ENCODE measurements at regions not wholly inside any gene's neighbourhood (a gene's known extent, or its start where the extent isn't known, plus 50 kb on each side); places are given as distances from the start of the nearest gene placed in this dataset.

- DNase-seq (ENCODE audit: low read depth), result no peak
- FAIRE-seq, result no peak
- no peak overlapping the region for H3K4me3 ChIP-seq (ENCODE audit: low read depth, low read length)
- no peaks in the 10 kb centered on the region for H3K27me3 ChIP-seq (ENCODE audit: control insufficient read depth, insufficient read depth, low read length)
- no peak for TF ChIP-seq CTCF (IDR thresholded peaks at IDR 0.05; ENCODE audit: insufficient read depth, low read length, severe bottlenecking)
- no peaks in the 10 kb centered on the region for H3K36me3 ChIP-seq (ENCODE audit: control insufficient read depth, insufficient read depth, low read length)
Measured at GRCh38 chr17:34859652-34860051, 101.6 kb downstream of the CCT6B start.

- no peak for TF ChIP-seq CTCF (IDR thresholded peaks at IDR 0.05; ENCODE audit: insufficient read depth, low read length, severe bottlenecking)
- Histone ChIP-seq H3K27me3 (ENCODE audit: control insufficient read depth, insufficient read depth, low read length) (no peaks in the 10 kb centered on the region), H3K36me3 (ENCODE audit: control insufficient read depth, insufficient read depth, low read length) (no peaks in the 10 kb centered on the region), H3K4me3 (ENCODE audit: low read depth, low read length) (no peak overlapping the region)
- no peak for DNase-seq (ENCODE audit: low read depth)
- no peak for FAIRE-seq
Measured at GRCh38 chr17:34858591-34859565, 102.4 kb downstream of the CCT6B start.

GRCh38 chr17:34853924-34854323, 107.3 kb downstream of the CCT6B start:
- H3K4me3 ChIP-seq (ENCODE audit: low read depth, low read length), result no peak overlapping the region
- FAIRE-seq (no peak), DNase-seq (ENCODE audit: low read depth) (no peak)
- no peak for TF ChIP-seq CTCF (IDR thresholded peaks at IDR 0.05; ENCODE audit: insufficient read depth, low read length, severe bottlenecking)
- no peaks in the 10 kb centered on the region for H3K36me3 ChIP-seq (ENCODE audit: control insufficient read depth, insufficient read depth, low read length)
- no peaks in the 10 kb centered on the region for H3K27me3 ChIP-seq (ENCODE audit: control insufficient read depth, insufficient read depth, low read length)

GRCh38 chr17:34852614-34853013, 108.6 kb downstream of the CCT6B start:
- FAIRE-seq (no peak), DNase-seq (ENCODE audit: low read depth) (no peak)
- no peaks in the 10 kb centered on the region for H3K36me3 ChIP-seq (ENCODE audit: control insufficient read depth, insufficient read depth, low read length)
- no peak for TF ChIP-seq CTCF (IDR thresholded peaks at IDR 0.05; ENCODE audit: insufficient read depth, low read length, severe bottlenecking)
- H3K27me3 ChIP-seq (ENCODE audit: control insufficient read depth, insufficient read depth, low read length), result no peaks in the 10 kb centered on the region
- no peak overlapping the region for H3K4me3 ChIP-seq (ENCODE audit: low read depth, low read length)

- Histone ChIP-seq H3K27me3 (ENCODE audit: control insufficient read depth, insufficient read depth, low read length) (no peaks in the 10 kb centered on the region), H3K4me3 (ENCODE audit: low read depth, low read length) (no peak overlapping the region), H3K36me3 (ENCODE audit: control insufficient read depth, insufficient read depth, low read length) (no peaks in the 10 kb centered on the region)
- no peak for TF ChIP-seq CTCF (IDR thresholded peaks at IDR 0.05; ENCODE audit: insufficient read depth, low read length, severe bottlenecking)
- FAIRE-seq (no peak), DNase-seq (ENCODE audit: low read depth) (no peak)
Measured at GRCh38 chr17:34851961-34852540, 109.2 kb downstream of the CCT6B start.
